ENCODE measurements at regions not wholly inside any gene's neighbourhood (a gene's known extent, or its start where the extent isn't known, plus 50 kb on each side); places are given as distances from the start of the nearest gene placed in this dataset.

DNA sequence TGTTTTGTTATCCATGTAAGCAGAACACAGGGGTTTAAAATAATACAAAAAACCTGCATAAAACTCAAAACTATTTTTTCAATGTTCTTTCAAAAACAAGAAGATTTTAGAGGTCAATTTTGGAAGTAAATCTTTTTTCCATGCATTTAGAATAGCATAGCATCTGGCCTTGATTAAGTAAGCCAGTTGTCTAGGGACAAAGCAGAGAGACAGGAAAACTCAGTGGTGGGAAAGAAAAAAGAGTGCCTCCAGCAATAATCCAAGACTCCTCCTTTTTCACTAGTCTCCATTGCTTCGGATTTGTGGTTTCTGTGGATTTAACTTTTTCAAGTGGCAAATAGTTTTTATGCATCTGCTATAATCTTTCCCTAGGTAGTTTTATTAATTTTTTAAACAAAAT, 88.9 kb downstream of the SUCNR1 start:
- H3K4me2 ChIP-seq, result no peak overlapping the region
- no peaks in the 10 kb centered on the region for H3K27me3 ChIP-seq (ENCODE audit: insufficient read depth, low read depth)
- no peak for TF ChIP-seq CTCF (conservative IDR thresholded peaks at IDR 0.05; ENCODE audit: low read depth, low read length)
- H3K79me2 ChIP-seq (ENCODE audit: insufficient read depth, low read depth), result no peaks in the 10 kb centered on the region
- H3K4me3 ChIP-seq (IDR thresholded peaks at IDR 0.05; ENCODE audit: insufficient read depth, low read depth, low read length), result no peak overlapping the region
- H3K27ac ChIP-seq, result no peak overlapping the region
- no peaks in the 10 kb centered on the region for H3K4me1 ChIP-seq (ENCODE audit: low read depth, poor library complexity, severe bottlenecking)
- H4K20me1 ChIP-seq (ENCODE audit: insufficient read depth), result no peaks in the 10 kb centered on the region
- no peaks in the 10 kb centered on the region for H3K36me3 ChIP-seq (ENCODE audit: insufficient read depth)
- H3K9ac ChIP-seq, result no peak overlapping the region
- H2AFZ ChIP-seq (ENCODE audit: low read depth), result no peak overlapping the region

DNA sequence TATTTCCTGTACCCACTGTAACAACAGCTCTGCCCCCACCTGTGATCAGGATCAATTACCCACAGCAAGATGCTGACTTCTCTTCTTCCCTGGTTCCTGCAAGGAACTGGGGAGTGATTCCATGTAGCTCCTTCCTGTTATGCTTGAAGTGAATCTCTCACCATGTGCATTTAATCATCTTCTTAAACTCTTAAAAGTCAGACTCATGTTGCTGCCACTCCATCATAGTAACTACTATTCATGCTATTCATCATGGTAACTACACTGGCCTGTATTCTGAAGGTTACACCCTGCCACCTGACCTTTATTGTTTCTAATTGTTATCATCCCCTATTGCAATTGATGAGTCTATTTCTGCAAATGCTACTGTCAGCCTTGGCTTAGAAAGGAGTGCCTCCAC, 89.5 kb downstream of the SUCNR1 start:
- H3K79me2 ChIP-seq (ENCODE audit: insufficient read depth, low read depth), result no peaks in the 10 kb centered on the region
- H3K27me3 ChIP-seq (ENCODE audit: insufficient read depth, low read depth), result no peaks in the 10 kb centered on the region
- H2AFZ ChIP-seq (ENCODE audit: low read depth), result no peak overlapping the region
- no peak overlapping the region for H3K4me2 ChIP-seq
- H3K4me3 ChIP-seq (IDR thresholded peaks at IDR 0.05; ENCODE audit: insufficient read depth, low read depth, low read length), result no peak overlapping the region
- no peak overlapping the region for H3K27ac ChIP-seq
- no peaks in the 10 kb centered on the region for H4K20me1 ChIP-seq (ENCODE audit: insufficient read depth)
- no peaks in the 10 kb centered on the region for H3K4me1 ChIP-seq (ENCODE audit: low read depth, poor library complexity, severe bottlenecking)
- TF ChIP-seq CTCF (conservative IDR thresholded peaks at IDR 0.05; ENCODE audit: low read depth, low read length), result no peak
- no peaks in the 10 kb centered on the region for H3K36me3 ChIP-seq (ENCODE audit: insufficient read depth)
- no peak overlapping the region for H3K9ac ChIP-seq

DNA sequence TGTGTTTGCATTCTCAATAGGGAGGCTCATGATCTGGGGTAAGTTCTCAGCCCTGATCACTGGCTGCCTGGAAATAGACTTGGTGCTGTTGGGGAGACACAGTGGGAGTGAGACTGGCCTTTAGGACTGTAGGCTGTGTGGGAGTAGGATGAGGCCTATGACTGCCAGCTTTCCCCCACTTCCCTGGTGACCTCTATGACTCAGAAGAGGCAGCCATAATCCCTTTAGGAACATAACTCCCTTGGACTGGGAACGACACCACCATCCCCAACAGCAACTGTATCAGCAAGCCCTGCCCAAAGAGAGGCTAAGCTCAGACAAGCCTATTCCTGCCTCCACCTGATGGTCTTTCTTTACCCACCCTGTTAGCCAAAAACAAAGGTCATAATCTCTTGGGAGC, 91.3 kb downstream of the SUCNR1 start:
- no peaks in the 10 kb centered on the region for H3K4me1 ChIP-seq (ENCODE audit: low read depth, poor library complexity, severe bottlenecking)
- no peaks in the 10 kb centered on the region for H4K20me1 ChIP-seq (ENCODE audit: insufficient read depth)
- no peak overlapping the region for H3K4me2 ChIP-seq
- no peak for TF ChIP-seq CTCF (conservative IDR thresholded peaks at IDR 0.05; ENCODE audit: low read depth, low read length)
- no peak overlapping the region for H3K4me3 ChIP-seq (IDR thresholded peaks at IDR 0.05; ENCODE audit: insufficient read depth, low read depth, low read length)
- no peaks in the 10 kb centered on the region for H3K36me3 ChIP-seq (ENCODE audit: insufficient read depth)
- H2AFZ ChIP-seq (ENCODE audit: low read depth), result no peak overlapping the region
- H3K9ac ChIP-seq, result no peak overlapping the region
- no peak overlapping the region for H3K27ac ChIP-seq
- H3K79me2 ChIP-seq (ENCODE audit: insufficient read depth, low read depth), result no peaks in the 10 kb centered on the region
- no peaks in the 10 kb centered on the region for H3K27me3 ChIP-seq (ENCODE audit: insufficient read depth, low read depth)

DNA sequence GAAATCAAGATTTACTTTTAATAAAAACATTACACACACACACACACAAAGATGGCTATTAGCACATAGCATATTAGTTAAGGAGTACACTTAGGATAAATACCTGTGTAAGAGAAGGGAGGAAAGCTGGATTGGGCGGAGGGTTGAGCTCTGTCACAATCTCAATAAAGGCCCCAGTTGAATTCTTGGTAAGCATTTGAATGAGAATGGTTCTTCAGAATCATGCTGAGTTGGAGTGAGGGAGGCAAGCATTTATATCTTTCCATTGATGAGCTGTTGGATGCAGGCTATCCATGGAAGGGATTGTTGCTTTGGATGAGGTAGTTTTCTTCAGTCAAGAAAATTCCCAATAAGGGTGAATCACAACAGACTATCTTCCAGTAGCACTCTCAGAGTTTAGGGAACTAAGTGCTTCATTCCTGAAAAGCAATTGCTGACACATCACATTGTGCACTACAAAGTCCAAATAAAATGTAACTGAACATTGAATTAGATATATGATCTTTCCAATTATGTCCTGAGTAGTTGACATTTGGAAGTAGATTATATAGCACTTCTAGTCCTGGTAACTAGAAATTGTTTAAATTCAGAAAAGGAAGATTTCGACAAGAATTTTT, 95.7 kb downstream of the SUCNR1 start:
- Histone ChIP-seq H3K4me3 (IDR thresholded peaks at IDR 0.05; ENCODE audit: insufficient read depth, low read depth, low read length) (no peak overlapping the region), H3K9ac (no peak overlapping the region), H3K27me3 (ENCODE audit: insufficient read depth, low read depth) (no peaks in the 10 kb centered on the region), H3K79me2 (ENCODE audit: insufficient read depth, low read depth) (no peaks in the 10 kb centered on the region), H3K27ac (no peak overlapping the region), H3K4me1 (ENCODE audit: low read depth, poor library complexity, severe bottlenecking) (no peaks in the 10 kb centered on the region), H4K20me1 (ENCODE audit: insufficient read depth) (no peaks in the 10 kb centered on the region), H3K4me2 (no peak overlapping the region), H3K36me3 (ENCODE audit: insufficient read depth) (no peaks in the 10 kb centered on the region), H2AFZ (ENCODE audit: low read depth) (no peak overlapping the region)
- no peak for TF ChIP-seq CTCF (conservative IDR thresholded peaks at IDR 0.05; ENCODE audit: low read depth, low read length)

Measured in KMS-11 (cell line).